ENCODE measurements at regions not wholly inside any gene's neighbourhood (a gene's known extent, or its start where the extent isn't known, plus 50 kb on each side); places are given as distances from the start of the nearest gene placed in this dataset.

DNA sequence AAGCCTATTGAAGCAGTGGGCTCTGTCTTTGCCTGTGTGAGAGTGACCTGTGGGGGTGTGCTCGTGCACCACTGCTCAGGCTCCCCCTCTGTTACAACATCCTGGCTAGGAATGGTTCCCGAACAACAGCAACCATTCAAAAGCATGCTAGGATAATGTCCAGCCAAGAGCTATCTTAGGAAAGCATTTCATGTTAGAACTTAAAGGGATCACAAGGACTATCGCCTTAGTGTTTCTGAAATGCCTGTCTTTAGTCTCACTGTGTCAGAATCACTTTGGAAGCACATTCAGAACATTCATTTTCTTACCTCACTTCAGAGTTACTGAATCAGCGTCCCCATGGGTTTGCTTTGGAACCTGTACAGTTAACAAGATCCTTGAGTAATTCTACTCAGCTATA is 134.9 kb upstream of the DSEL start:
- no peaks in the 10 kb centered on the region for H3K9me3 ChIP-seq (ENCODE audit: low read depth)
- peak overlapping the region; percentile 2; the same call in 1 of the 2 replicates for H3K4me3 ChIP-seq
- 12 to 15% methylated on average over 4 of the region's 4 CpGs for WGBS, 2 experiments (ENCODE audit: low coverage in 1 of 2, low lambda C conversion rate in 2 of 2, missing lambda C conversion rate in 2 of 2)
- H4K20me1 ChIP-seq (ENCODE audit: insufficient read depth): no peaks in the 10 kb centered on the region
- peaks cover 34% of the 10 kb centered on the region for H3K4me1 ChIP-seq (ENCODE audit: insufficient read depth)
- peaks cover 13% of the 10 kb centered on the region; the same call in 1 of the 2 replicates for H3F3A ChIP-seq (ENCODE audit: insufficient read depth)
- TF ChIP-seq EZH2phosphoT487 (IDR thresholded peaks at IDR 0.05; ENCODE audit: insufficient read depth, low read depth) (no peak), EZH2 (IDR thresholded peaks at IDR 0.05; ENCODE audit: insufficient read depth, poor library complexity, severe bottlenecking) (no peak)
- no peaks in the 10 kb centered on the region for H3K36me3 ChIP-seq (ENCODE audit: low read depth)
- no peaks in the 10 kb centered on the region for H3K79me2 ChIP-seq (ENCODE audit: insufficient read depth)
- H2AFZ ChIP-seq: peak overlapping the region; percentile 65
- no peak overlapping the region for H3K27ac ChIP-seq
- no peaks in the 10 kb centered on the region for H3K27me3 ChIP-seq (replicated peaks; ENCODE audit: insufficient read depth)
- H3K4me2 ChIP-seq (ENCODE audit: unreplicated experiment): peak overlapping the region; percentile 7
- DNase-seq: peak; percentile 66
- H3K9ac ChIP-seq: no peak overlapping the region
- in situ Hi-C loops (cut with MboI): no loop called here
- H3K9me2 ChIP-seq (ENCODE audit: insufficient read depth): 0 out of 2 replicates have a peak, but pooled peaks cover 5% of the 10 kb centered on the region

DNA sequence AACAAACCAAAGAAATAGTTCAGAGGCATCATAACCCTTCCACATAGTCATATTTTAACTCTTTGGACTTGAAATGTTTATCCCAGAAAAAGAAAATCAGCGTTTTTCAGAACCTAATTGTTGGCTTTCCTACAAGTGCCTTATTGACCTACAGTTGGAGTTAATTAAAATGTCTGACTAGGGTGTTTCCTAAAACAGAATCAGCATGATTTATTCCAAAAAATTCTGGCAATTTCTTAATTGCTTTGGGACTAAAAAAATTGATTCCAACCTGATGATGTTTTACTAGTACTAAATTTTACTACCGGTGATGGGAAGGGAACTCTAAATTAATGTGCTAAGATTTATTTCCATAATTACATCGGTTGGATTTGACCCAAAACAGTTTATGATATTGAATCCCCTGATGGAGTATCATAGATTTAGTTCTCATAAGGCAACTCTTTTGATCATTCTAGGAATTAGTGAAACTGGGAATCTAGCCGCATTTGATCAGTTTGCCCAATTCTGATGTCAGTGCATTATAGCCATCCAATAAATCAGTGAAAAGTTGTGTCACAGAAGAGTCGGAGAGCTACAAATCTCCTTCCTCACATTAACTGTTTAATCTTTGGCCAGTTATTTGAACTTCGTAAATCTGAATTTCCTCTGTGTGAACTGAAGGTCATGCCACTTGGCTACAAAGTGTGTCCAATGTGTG is 134.3 kb upstream of the DSEL start:
- TF ChIP-seq EZH2phosphoT487 (IDR thresholded peaks at IDR 0.05; ENCODE audit: insufficient read depth, low read depth) (no peak), EZH2 (IDR thresholded peaks at IDR 0.05; ENCODE audit: insufficient read depth, poor library complexity, severe bottlenecking) (no peak)
- no peaks in the 10 kb centered on the region for H3K27me3 ChIP-seq (replicated peaks; ENCODE audit: insufficient read depth)
- no peaks in the 10 kb centered on the region for H3K36me3 ChIP-seq (ENCODE audit: low read depth)
- H3K4me2 ChIP-seq (ENCODE audit: unreplicated experiment): peak overlapping the region; percentile 7
- H3K4me3 ChIP-seq: peak overlapping the region; percentile 2; the same call in 1 of the 2 replicates
- no peak for DNase-seq
- in situ Hi-C loops (cut with MboI): no loop called here
- no peaks in the 10 kb centered on the region for H3K9me3 ChIP-seq (ENCODE audit: low read depth)
- 14 to 15% methylated on average over 6 of the region's 6 CpGs for WGBS, 2 experiments (ENCODE audit: low coverage in 1 of 2, low lambda C conversion rate in 2 of 2, missing lambda C conversion rate in 2 of 2)
- H2AFZ ChIP-seq: peak overlapping the region; percentile 65
- peaks cover 13% of the 10 kb centered on the region; the same call in 1 of the 2 replicates for H3F3A ChIP-seq (ENCODE audit: insufficient read depth)
- 0 out of 2 replicates have a peak, but pooled peaks cover 5% of the 10 kb centered on the region for H3K9me2 ChIP-seq (ENCODE audit: insufficient read depth)
- no peaks in the 10 kb centered on the region for H4K20me1 ChIP-seq (ENCODE audit: insufficient read depth)
- H3K9ac ChIP-seq: no peak overlapping the region
- no peaks in the 10 kb centered on the region for H3K79me2 ChIP-seq (ENCODE audit: insufficient read depth)
- H3K4me1 ChIP-seq (ENCODE audit: insufficient read depth): peaks cover 34% of the 10 kb centered on the region
- no peak overlapping the region for H3K27ac ChIP-seq

DNA sequence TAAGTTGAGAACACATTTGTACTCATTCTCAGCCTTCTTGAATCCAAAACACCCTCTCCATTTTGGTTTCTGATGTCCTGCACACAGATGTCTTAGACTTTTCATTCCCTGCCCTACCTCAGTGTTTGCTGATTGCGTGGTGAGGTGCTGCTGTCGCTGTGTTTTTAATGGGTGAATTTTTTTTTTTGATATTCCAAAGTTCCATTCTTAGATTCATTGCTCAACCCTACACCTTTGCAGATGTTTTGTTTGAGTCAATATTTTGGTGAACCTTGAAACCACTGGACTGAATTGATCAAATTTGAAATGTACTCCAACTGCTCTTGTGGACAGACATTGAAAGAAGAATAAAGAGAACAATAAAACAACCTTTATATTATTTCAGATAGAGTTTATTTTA is 130.4 kb upstream of the DSEL start:
- 97 to 98% methylated on average over 2 of the region's 2 CpGs for WGBS, 2 experiments (ENCODE audit: low coverage in 1 of 2, low lambda C conversion rate in 2 of 2, missing lambda C conversion rate in 2 of 2)
- H2AFZ ChIP-seq: no peak overlapping the region
- DNase-seq: no peak
- no peak overlapping the region for H3K27ac ChIP-seq
- in situ Hi-C loops (cut with MboI): no loop called here
- no peaks in the 10 kb centered on the region for H3K9me2 ChIP-seq (ENCODE audit: insufficient read depth)
- H3K9me3 ChIP-seq (ENCODE audit: low read depth): no peaks in the 10 kb centered on the region
- no peaks in the 10 kb centered on the region for H4K20me1 ChIP-seq (ENCODE audit: insufficient read depth)
- peaks cover 21% of the 10 kb centered on the region for H3K4me1 ChIP-seq (ENCODE audit: insufficient read depth)
- no peaks in the 10 kb centered on the region for H3K79me2 ChIP-seq (ENCODE audit: insufficient read depth)
- H3K9ac ChIP-seq: no peak overlapping the region
- no peaks in the 10 kb centered on the region for H3K36me3 ChIP-seq (ENCODE audit: low read depth)
- no peak overlapping the region for H3K4me3 ChIP-seq
- H3F3A ChIP-seq (ENCODE audit: insufficient read depth): peaks cover 8% of the 10 kb centered on the region; the same call in 1 of the 2 replicates
- no peak for TF ChIP-seq EZH2 (IDR thresholded peaks at IDR 0.05; ENCODE audit: insufficient read depth, poor library complexity, severe bottlenecking)
- TF ChIP-seq EZH2phosphoT487 (IDR thresholded peaks at IDR 0.05; ENCODE audit: insufficient read depth, low read depth): no peak
- no peak overlapping the region for H3K4me2 ChIP-seq (ENCODE audit: unreplicated experiment)
- H3K27me3 ChIP-seq (replicated peaks; ENCODE audit: insufficient read depth): no peaks in the 10 kb centered on the region

DNA sequence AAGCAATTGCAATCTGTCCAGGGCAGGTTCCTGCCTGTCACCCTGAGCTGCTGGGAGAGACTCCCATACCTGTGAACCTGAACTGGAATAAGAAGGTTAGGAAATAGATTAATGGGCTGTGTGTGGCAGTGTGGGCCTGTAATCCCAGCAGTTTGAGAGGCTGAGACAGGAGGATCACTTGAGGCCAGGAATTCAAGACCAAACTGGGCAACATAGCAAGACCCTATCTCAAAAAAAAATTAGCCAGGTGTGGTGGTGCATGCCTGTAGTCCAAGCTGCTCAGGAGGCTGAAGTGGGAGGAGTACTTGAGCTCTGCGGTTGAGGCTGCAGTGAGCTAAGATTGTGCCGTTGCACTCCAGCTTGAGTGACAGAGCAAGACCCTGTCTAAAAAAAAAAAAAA is 127.7 kb upstream of the DSEL start:
- WGBS, 2 experiments (ENCODE audit: low coverage in 1 of 2, low lambda C conversion rate in 2 of 2, missing lambda C conversion rate in 2 of 2): 91 to 94% methylated on average over 2 of the region's 2 CpGs
- Histone ChIP-seq H3K4me3 (no peak overlapping the region), H4K20me1 (ENCODE audit: insufficient read depth) (no peaks in the 10 kb centered on the region), H3K4me1 (ENCODE audit: insufficient read depth) (no peaks in the 10 kb centered on the region), H3K4me2 (ENCODE audit: unreplicated experiment) (no peak overlapping the region), H3K27ac (no peak overlapping the region), H2AFZ (no peak overlapping the region), H3K27me3 (replicated peaks; ENCODE audit: insufficient read depth) (no peaks in the 10 kb centered on the region), H3K79me2 (ENCODE audit: insufficient read depth) (no peaks in the 10 kb centered on the region), H3K9me3 (ENCODE audit: low read depth) (no peaks in the 10 kb centered on the region), H3F3A (ENCODE audit: insufficient read depth) (no peaks in the 10 kb centered on the region), H3K9me2 (ENCODE audit: insufficient read depth) (no peaks in the 10 kb centered on the region), H3K9ac (no peak overlapping the region), H3K36me3 (ENCODE audit: low read depth) (no peaks in the 10 kb centered on the region)
- in situ Hi-C loops (cut with MboI): no loop called here
- DNase-seq: no peak
- TF ChIP-seq EZH2phosphoT487 (IDR thresholded peaks at IDR 0.05; ENCODE audit: insufficient read depth, low read depth) (no peak), EZH2 (IDR thresholded peaks at IDR 0.05; ENCODE audit: insufficient read depth, poor library complexity, severe bottlenecking) (no peak)

Measured in GM23248 (cell line).